HG03139 (cell line): ENCODE measurements at regions not wholly inside any gene's neighbourhood (a gene's known extent, or its start where the extent isn't known, plus 50 kb on each side); places are given as distances from the start of the nearest gene placed in this dataset.
"Not testable (repeated sequence)": the region's sequence is repeated elsewhere in the genome, so short reads cannot be mapped to it uniquely, and the experiment has no call there.

Experiments used
- ATAC-seq: cut with Tn5 transposase; IDR thresholded peaks from one replicate; pipeline ENCODE4 v1.9.1; 2021; ENCODE audit not compliant: unreplicated experiment

DNA sequence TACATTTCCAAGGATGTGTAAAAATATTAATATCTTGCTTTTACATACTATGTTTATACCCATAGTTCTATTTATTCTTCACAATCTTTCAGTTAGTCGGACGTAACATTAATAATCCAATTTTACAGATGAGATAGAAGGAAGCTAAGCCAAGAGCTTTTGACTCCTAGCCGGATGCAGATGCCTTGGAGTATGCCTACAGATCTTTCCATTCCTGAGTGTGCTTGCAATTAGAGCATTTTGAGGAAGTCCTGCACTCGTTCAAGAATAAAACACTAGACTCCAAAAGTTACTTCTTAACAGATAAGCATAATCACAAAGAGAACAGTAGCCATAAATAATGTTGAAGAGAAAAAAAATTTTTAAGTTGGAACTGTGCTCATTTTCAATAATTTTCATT lies 337.6 kb upstream of the CLEC14A start:
- ATAC-seq: no peak

DNA sequence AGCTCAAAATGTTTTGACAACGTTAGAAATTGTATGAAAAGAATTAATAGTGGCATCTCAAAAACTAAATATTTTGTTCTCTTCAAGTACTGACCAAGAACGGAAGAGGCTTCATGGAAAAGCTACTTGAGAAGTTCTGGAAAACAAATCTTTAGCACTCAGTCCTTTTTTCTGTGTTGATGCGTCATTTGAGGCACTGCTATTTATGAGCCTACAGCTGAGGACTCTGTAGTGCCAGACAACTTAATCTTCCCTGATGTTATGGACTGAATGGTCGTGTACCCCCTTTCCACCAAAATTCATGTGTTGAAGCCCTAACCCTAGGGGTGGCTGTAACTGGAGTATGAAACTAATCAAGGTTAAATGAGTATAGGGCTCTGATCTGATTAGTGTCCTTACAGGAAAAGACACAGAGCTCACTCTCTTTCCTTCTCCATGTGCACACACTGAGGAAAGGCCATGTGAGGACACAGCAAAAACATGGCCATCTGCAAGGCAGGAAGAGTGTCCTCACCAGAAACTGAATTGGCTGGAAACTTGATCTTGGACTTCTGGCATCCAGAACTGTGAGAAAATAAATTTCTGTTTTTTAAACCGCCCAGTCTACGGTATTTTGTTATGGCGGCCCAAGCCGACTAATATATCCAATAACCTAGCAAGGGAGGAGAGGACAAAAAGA lies 337.0 kb upstream of the CLEC14A start:
- no peak for ATAC-seq

DNA sequence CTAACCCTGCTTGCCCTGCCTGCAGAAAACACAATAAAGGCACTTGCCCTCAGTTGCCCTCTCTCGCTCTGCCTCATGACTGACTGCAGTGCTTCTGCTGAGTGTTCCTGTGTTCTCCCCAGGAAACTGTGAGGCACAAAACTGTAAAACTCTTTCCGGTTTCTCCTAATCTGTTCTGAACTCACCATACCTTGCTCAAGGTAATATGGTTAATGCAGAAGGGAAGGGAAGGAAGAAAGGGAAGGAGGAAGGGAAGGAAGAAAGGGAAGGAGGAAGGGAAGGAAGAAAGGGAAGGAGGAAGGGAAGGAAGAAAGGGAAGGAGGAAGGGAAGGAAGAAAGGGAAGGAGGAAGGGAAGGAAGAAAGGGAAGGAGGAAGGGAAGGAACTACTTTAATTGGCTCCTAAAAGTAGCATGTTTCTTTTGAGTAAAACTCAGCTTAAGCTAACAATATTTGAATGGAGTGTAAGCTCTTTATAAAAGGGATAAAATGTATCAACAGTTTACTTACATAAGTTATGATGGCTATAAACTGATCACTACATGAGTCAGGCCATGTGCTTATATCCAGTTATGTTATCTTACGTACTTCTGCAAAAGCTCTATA lies 334.0 kb upstream of the CLEC14A start:
- no peak for ATAC-seq

DNA sequence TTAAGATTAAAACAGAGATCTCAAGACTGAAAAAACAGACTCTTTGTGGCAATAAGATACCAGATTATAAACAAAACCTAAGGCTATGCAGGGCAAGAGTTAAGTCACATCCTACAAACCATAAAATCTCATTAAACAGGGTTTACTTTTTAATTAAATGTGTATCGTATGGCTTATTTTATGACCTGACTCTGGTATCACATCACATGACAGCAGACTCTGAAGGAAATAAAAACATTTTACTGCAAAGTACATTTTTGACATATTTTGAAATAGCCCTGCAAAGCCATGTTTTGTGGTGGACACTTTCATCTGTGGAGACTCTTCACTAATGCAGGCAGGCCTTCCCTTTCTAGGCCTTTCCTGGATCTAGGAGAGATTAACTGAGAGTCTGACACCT lies 327.6 kb upstream of the CLEC14A start:
- ATAC-seq: no peak

DNA sequence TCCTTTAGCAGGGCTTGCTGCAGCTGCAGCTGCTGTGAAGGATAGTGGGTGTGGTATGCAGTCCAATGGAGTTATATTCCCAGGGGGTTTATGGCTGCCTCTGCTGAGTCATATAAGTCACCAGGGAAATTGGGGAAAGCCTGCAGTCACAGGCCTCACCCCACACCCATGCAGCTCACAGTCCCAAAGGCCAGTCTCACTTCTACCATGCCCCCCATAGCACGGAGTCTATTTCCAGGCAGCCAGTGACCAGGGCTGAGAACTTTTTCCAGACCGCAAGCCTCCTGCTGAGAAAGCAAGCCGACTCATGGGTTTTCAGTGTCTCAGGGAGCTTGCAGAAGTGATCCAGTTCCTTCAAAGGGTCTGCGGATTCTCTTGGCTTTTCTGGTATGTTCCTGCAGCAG lies 322.4 kb upstream of the CLEC14A start:
- no peak for ATAC-seq

DNA sequence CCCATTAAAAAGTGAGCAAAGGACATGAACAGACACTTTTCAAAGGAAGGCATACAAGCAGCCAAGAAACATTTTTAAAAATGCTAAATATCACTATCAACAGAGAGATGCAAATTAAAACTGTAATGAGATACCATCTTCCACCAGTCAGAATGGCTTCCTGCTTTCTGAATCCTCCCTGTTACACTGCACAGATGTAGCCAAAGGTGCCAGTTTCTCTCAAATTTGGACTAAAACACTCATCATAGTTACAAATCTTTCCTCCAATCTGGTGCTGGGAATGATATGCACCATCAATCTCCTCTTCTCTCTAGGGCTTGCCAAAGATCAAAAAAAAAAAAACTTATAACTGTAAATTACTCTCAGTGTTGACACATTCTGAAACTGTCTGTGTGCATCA lies 311.8 kb upstream of the CLEC14A start:
- ATAC-seq: no peak

DNA sequence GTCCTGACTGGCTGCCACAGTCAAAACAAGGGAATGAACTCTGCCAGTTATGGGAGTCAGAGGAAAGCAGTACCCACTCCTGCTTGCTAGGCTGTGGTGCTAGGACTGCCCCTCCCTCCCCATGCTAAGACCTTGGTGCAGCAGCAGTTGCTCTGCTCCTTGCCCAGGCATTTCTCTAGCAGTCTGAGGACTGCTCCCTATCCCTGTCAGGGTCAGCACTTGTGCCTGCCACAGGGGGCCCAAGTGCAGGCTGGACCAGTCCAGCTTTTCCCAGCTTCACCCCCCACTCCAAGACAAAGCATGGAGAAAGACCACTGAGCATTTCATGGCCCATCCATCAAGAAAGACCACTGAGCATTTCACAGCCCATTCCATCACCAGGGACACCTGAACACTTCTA lies 305.8 kb upstream of the CLEC14A start:
- no peak for ATAC-seq

DNA sequence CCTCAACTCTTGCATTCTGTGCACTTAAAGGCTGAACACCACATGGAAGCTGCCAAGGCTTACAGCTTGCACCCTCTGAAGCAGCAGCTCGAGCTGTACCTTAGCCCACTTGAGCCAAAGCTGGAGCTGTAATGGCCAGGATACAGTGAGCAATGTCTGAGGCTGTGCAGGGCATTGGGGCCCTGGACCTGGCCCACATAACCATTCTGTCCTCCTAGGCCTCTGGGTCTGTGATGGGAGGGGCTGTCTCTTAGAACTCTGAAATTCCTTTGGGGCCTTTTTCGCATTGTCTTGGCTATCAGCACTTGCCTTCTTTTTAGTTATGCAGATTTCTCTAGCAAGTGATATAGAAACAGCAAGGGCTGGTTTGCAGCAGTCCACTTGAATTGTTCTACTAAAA lies 303.8 kb upstream of the CLEC14A start:
- ATAC-seq: no peak

DNA sequence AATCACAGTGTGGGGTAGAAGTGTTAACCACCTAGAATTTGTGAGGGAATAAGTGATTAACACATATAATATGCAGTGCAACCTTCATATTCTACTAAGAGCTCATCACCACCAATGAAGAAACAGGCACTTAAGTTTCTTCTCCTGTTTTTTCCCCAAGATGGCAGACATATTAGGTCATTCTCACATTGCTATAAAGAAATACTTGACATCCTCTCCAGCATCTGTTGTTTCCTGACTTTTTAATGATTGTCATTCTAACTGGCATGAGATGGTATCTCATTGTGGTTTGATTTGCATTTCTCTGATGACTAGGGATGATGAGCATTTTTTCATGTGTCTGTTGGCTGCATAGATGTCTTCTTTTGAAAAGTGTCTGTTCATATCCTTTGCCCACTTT lies 301.5 kb upstream of the CLEC14A start:
- not testable (repeated sequence) for ATAC-seq

DNA sequence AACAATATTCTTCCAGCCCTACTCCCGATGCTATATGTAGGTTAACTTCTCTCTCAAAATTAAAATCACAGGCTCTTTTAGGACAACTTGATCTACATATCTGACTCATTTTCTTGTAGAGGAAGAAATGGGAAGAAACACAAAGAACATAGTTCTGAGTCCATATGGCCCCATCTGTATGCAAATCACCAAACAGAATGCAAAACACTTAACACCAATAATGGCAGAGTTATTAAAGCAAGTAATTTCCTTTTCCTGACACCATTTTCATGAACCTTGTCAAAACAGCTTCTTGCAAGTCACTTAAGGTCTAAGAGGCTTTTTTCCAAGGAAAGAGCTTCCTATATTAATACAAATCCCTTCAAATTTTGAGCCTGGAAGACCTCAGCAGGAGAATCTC lies 300.4 kb upstream of the CLEC14A start:
- no peak for ATAC-seq

DNA sequence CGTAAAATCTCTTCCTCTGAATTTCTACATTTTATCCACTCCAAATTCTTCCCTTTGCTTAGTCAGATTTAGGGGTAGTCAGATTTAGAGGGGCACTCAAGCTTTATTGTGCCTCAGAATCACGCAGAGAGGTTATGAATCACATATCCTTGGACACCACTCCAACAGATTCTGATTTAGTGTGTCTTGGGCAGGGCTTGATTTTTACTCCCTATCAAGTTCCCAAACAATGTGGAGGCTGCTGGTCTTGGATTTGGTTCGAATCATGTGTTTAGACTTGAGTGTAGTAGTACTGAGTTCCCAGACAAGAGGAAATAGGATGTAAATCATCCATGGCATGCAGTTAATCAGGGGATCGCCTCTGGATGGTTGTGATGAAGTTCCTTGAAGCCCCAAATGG lies 298.1 kb upstream of the CLEC14A start:
- ATAC-seq: no peak

DNA sequence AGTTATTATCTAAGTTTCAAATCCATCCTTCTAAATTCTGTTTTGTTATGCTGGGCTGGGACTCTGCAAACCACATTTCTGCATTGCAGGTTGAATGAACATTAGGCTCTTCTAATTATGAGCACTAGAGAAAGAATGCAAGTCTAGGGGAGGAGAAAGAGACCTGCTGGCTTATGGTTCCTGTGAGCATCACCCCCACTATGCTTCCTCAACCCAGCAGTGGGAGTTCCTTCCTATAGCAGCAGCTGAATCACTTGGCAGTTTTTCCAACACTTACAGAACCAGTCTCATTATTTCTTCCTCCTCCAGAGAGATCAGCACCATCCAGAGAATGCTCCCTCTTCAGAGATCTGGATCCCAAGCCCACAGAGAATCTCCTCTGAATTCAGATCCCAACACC lies 297.7 kb upstream of the CLEC14A start:
- ATAC-seq: no peak

DNA sequence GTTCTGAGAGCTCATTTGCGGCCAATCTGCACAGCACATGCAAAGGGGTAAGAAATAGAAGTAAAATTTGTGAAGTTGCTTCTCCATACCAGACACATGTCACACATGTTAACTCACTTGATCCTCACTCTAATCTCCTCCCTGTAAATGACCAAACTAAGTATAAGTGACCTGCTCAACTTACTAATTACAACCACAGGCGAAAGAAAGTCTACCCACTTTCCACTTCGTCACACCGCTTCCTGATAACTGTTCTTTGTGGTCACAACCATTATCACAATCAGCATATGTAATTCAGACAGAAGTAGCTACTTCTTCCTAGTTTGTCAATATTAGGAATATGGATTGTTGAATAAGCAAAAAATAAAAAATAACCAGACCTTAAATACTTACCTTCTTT lies 293.7 kb upstream of the CLEC14A start:
- no peak for ATAC-seq

DNA sequence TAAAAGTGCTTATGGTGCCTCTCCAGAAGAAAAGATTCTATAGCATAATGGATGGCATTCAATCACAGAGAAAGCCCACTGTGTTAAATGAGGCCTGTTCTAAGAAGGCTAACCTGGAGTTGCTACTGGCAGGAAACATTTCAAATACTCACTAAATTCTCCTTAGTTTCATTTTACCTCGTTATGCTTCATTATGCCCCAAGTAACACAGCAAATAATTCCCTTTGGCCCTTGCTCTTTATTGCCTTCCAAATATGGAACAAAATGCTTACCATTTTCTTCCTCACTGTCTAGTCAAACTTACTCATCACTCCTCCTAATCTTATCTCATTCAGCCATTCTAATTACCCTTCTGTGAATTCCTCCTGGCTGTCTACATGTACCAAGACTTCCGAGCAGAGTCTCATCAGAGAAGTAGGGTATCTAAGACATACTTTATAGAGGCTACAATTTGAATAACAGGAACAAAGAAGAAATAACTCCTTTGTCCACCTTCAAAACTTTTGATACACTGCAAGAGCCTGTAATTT lies 292.1 kb upstream of the CLEC14A start:
- no peak for ATAC-seq

DNA sequence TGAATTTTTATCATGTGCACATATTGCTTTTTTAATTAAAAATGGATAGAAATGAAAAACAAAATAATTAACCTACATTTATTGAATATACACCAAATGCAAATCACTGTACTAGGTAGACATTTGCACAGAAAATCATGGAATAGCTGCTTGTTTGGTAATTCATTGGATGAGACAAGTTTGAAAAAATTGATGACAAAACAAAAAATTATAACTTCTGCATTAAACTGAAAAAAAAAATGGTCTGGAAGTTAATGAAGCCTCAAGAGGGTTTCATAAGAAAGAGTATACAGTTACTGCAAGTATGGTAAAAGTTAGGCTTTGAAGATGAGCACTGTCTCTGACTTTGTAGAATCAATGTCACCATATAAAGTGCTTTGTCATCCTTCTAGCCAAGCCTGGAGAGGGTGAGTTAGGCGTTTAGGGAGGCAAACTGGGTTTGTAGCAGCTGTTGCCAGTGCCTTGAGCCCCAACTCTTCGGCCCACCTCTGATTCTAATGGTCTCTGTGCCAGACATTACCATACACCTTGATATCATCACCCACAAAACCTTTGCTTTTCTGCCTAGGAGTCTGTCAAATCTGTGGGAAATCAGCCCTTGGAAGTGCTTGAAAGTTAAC lies 291.1 kb upstream of the CLEC14A start:
- no peak for ATAC-seq

DNA sequence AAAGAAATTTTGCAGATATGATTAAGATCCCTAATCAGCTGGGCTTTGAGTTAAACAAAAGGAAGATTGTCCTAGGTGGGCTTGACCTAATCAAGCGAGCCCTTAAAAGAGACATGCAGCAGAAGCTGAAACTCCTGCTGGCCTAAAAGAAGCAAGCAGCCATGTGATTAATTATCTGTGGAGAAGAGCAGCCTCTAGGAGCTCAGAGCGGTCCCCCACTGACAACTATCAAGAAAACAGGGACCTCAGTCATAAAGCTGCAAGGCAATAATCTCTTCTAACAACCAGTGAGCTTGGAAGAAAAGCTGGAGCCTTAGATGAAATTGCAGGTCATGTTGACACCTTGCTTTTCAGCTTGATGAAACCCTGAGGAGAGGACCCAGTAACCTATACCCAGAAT lies 288.9 kb upstream of the CLEC14A start:
- no peak for ATAC-seq

DNA sequence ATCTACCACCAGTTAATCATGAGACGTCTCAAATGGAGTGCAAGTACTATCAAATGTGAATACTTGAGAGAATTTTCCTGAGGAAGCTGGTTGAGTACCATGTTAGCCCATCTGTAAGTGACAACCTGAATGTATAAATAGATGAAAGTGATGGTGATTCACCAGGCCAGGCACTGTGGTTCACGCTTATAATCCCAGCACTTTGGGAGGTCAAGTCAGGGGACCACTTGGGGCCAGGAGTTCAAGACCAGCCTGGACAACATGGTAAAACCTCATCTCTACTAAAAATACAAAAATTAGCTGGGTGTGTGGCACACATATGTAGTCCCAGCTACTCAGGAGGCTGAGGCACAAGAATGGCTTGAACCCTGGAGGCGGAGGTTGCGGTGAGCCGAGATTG lies 288.0 kb upstream of the CLEC14A start:
- ATAC-seq: not testable (repeated sequence)

DNA sequence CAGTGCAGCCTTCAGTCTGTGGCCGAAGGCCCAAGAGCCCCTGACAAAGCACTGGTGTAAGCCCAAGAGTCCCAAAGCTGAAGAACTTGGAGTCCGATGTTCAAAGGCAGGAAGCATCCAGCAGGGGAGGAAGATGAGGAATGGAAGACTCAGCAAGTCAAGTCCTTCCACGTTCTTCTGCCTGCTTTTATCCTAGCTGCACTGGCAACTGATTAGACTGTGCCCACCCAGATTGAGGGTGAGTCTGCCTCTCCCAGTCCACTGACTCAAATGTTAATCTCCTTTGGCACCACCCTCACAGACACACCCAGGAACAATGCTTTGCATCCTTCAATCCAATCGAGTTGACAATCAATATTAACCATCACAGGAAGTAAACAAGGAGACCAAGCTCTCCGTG lies 282.2 kb upstream of the CLEC14A start:
- not testable (repeated sequence) for ATAC-seq

DNA sequence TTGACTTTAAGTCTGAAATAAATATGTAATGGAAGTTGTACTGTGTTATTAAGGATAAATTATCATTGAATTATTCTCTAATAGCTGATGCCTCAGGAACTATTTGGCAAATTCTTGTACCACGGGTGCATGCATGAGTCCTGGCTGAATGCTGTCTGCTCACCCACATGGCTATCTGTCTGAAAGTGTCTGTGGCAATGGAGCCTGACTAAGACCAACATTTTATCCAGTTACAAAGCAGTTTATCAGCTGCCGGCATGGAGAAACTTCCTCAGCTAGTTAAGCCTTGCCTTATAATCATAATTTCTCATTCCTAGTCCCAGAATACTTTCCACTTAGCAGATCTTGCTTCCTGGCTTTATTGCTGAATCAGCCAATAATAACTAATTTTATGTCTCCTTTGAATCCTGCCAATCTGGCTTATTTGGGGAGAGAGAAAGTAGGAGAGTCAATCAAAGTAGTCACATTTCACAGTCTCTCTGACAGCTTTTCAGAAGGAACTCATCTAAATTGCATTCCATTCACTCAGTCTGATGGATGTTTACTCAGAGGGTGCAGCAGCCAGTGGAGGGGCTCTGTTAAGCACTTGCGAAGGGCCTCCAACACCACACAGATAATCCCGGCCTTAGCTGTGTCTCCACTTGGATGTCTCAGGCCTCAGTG lies 280.6 kb upstream of the CLEC14A start:
- ATAC-seq: no peak

DNA sequence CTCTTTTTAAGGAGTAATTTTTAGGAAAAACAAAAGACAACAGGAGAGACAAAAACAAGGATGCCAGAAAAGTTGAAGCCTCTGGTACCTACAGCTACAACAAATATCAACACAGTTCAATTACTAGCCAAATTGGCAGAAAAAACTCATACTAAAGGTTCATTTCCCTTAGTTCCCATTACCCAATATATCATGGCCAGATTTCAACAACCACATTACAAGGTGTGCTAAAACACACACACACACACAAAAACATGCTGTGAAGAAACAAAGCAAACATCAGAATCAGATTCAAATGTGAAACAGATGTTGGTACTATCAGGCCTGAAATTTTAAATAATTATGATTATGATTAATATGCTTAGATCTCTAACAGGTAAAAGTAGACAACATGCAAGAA lies 272.7 kb upstream of the CLEC14A start:
- no peak for ATAC-seq

DNA sequence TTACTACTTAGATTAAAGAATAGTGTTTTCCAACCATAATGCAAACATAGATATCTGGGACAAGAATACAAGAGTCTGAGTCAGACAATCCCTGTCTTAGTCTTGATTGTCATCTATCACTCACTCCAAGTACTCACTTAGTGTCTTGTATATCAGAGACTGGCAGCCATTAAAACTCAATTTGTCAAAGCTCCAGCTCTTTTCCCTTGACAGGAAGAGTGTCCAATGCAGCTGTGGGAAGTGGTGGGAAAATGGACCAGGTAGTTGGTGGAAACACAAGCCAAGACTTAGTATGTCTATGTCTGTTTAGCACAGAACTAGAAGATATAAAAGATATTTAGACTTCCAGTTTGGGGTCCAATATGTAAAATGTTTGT lies 271.6 kb upstream of the CLEC14A start:
- ATAC-seq: no peak
